GM12891 (cell line): ENCODE measurements at regions not wholly inside any gene's neighbourhood (a gene's known extent, or its start where the extent isn't known, plus 50 kb on each side); places are given as distances from the start of the nearest gene placed in this dataset.
"Not testable (repeated sequence)": the region's sequence is repeated elsewhere in the genome, so short reads cannot be mapped to it uniquely, and the experiment has no call there.

Experiments
- PAX5 ChIP-seq: IDR thresholded peaks from 2 replicates; pipeline ENCODE4 v1.6.1; 2011; ENCODE audit warnings: low read length, moderate library complexity, mild to moderate bottlenecking; ENCODE audit not compliant: insufficient read depth, severe bottlenecking
- POLR2A ChIP-seq: IDR thresholded peaks from 2 replicates; pipeline ENCODE4 v1.6.1; 2011; ENCODE audit warnings: low read depth, low read length, control low read depth
- POLR2AphosphoS5 ChIP-seq: IDR thresholded peaks from 2 replicates; pipeline ENCODE4 v1.6.1; 2011; ENCODE audit warnings: low read depth, low read length, control low read depth
- TAF1 ChIP-seq: IDR thresholded peaks from 2 replicates; pipeline ENCODE4 v1.6.1; 2011; ENCODE audit warnings: low read depth, low read length, control low read depth

DNA sequence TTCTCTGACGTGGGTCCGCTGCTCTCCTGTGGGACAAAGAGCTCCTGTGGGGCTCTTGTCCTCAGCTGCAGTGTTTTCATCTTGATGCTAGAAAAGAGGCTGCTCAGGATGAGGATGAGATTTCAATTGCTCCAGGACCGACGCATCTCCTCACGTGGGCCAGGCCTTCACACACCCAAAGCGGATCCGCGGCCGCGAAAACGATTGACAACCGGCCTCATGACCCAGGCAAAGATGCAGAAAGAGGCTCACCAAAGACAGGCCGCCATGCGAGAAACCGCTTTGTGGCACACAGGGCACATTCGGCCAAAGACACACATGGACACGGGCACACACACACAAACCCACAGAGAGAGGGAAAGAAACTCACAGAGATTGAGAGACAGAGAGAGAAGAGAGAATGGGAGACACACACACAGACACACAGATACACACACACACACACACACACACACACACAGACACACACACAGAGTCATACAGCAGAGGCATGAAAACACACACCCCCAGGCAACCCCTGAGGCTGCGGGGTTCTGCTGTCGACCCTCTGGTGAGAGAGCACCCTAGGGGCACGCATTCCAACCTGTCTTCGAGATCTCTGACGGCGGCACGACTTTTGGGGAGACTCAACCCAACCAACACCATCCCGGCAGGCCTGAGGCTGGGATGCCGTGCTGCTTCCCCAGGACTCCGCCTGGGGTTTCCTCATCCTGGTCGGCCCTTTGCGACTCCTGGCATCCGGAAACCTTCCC, 168.5 kb upstream of the ZNF337 start:
- TF ChIP-seq POLR2A, POLR2AphosphoS5, TAF1, PAX5: not testable (repeated sequence)
